ENCODE measurements at regions not wholly inside any gene's neighbourhood (a gene's known extent, or its start where the extent isn't known, plus 50 kb on each side); places are given as distances from the start of the nearest gene placed in this dataset.

- Histone ChIP-seq H3K9me3 (replicated peaks in 1 of 3) (no peaks in the 10 kb centered on the region), H3K4me1 (replicated peaks in 1 of 2) (no peaks in the 10 kb centered on the region), H3K27ac (no peak overlapping the region), H3K4me3 (no peak overlapping the region), H3K36me3 (replicated peaks in 1 of 2) (no peaks in the 10 kb centered on the region), H3K27me3 (no peaks in the 10 kb centered on the region)
- intact Hi-C loops (cut with DNase I) = no loop called here
- TF ChIP-seq POLR2A (IDR thresholded peaks at IDR 0.05) (no peak), CTCF (IDR thresholded peaks at IDR 0.05) (no peak)
- no peak for DNase-seq
- 80 to 90% (median 86%) methylated on average over 7 of the region's 7 CpGs for WGBS, 4 donors
Observed at GRCh38 chr7:3172768-3173280, 128.2 kb upstream of the SDK1 start.

GRCh38 chr7:3174515-3175284 lies 126.4 kb upstream of the SDK1 start:
- no peak overlapping the region for H3K4me3 ChIP-seq
- H3K27me3 ChIP-seq = no peaks in the 10 kb centered on the region
- no peaks in the 10 kb centered on the region for H3K36me3 ChIP-seq (replicated peaks in 1 of 2)
- no peaks in the 10 kb centered on the region for H3K9me3 ChIP-seq (replicated peaks in 1 of 3)
- no peak overlapping the region for H3K27ac ChIP-seq
- no peak for DNase-seq
- 80 to 84% (median 83%) methylated on average over 15 of the region's 15 CpGs for WGBS, 4 donors
- intact Hi-C loops (cut with DNase I) = no loop called here
- no peaks in the 10 kb centered on the region for H3K4me1 ChIP-seq (replicated peaks in 1 of 2)
- TF ChIP-seq CTCF (IDR thresholded peaks at IDR 0.05) = no peak

GRCh38 chr7:3175285-3175902 lies 125.7 kb upstream of the SDK1 start:
- Histone ChIP-seq H3K27me3 (no peaks in the 10 kb centered on the region), H3K36me3 (replicated peaks in 1 of 2) (no peaks in the 10 kb centered on the region), H3K4me1 (replicated peaks in 1 of 2) (no peaks in the 10 kb centered on the region), H3K4me3 (no peak overlapping the region), H3K9me3 (replicated peaks in 1 of 3) (no peaks in the 10 kb centered on the region), H3K27ac (no peak overlapping the region)
- intact Hi-C loops (cut with DNase I) = no loop called here
- 65 to 80% (median 74%) methylated on average over 9 of the region's 9 CpGs for WGBS, 4 donors
- no peak for DNase-seq
- TF ChIP-seq POLR2A (IDR thresholded peaks at IDR 0.05) = no peak
- TF ChIP-seq CTCF (IDR thresholded peaks at IDR 0.05) = no peak

- intact Hi-C loops (cut with DNase I) = no loop called here
- no peak for DNase-seq
- Histone ChIP-seq H3K36me3 (replicated peaks in 1 of 2) (no peaks in the 10 kb centered on the region), H3K4me1 (replicated peaks in 1 of 2) (no peaks in the 10 kb centered on the region), H3K9me3 (replicated peaks in 1 of 3) (no peaks in the 10 kb centered on the region), H3K27ac (no peak overlapping the region), H3K4me3 (no peak overlapping the region), H3K27me3 (no peaks in the 10 kb centered on the region)
- WGBS, 4 donors = 65 to 75% (median 72%) methylated on average over 9 to 10 of the region's 10 CpGs
- TF ChIP-seq POLR2A (IDR thresholded peaks at IDR 0.05) (no peak), CTCF (IDR thresholded peaks at IDR 0.05) (no peak)
Observed at GRCh38 chr7:3176112-3177000, 124.7 kb upstream of the SDK1 start.
